GM18951 (cell line): ENCODE measurements at regions not wholly inside any gene's neighbourhood (a gene's known extent, or its start where the extent isn't known, plus 50 kb on each side); places are given as distances from the start of the nearest gene placed in this dataset.

Experiments
- POLR2A ChIP-seq: IDR thresholded peaks from 4 replicates; pipeline ENCODE4 v1.6.1; 2011; ENCODE audit warnings: mild to moderate bottlenecking; ENCODE audit not compliant: insufficient read length, insufficient read depth; ENCODE audit errors: extremely low read depth
- in situ Hi-C: fragments of 300-500 bp; cut with MboI; formaldehyde crosslinking; loops from one replicate; pipeline ENCODE4 v1.12.0; 2022; ENCODE audit warnings: low sequenced_read_pairs, mixed read lengths, inconsistent platforms; ENCODE audit not compliant: unreplicated experiment

DNA sequence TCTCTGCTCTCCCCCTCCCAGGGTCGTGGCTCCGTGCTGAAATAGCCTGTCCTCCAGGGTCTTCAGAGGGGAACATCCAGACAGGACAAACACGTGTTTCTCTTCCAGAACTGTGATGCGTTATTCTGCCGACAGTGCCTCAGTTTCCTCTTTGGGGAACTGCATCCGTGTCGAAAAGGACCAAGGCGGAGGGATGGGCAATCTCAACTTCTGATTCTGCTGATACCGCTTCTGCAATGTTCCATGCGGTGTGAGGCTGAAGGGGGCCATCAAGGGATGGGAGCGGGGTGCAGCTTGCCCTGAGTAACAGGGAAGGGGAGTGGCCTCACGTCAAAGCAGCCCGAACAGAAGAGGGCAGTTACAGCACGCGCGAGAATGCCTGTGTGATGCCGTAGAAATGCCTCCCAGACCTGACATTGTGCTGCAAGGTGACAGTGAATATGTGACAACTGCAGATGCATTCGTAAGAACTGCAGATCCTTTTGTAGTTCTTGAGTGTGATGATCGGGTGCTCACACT, 275.7 kb downstream of the SHQ1 start:
- TF ChIP-seq POLR2A: no peak
- in situ Hi-C loops: no loop called here

DNA sequence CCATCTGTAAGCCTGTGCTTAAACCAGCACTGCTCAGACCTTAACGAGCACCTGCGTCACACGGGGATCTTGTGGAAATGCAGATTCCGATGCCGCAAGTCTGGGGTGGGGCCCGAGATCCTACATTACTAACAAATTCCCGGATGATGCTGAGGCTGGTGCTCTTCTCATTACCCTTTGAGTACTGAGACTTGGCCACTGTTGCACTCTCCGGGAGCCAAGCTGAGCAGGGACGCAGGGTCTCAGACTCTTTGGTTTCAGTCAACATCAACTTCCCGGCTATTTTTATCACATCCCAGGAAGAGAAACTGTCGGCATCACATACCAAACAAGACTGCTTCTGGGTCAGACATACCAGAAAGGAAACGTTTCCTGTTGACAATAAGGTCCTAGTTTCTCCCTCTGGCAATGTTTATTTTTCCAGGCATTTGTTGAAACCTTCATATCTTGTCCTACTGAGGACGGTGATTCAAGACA, 276.6 kb downstream of the SHQ1 start:
- no peak for TF ChIP-seq POLR2A
- in situ Hi-C loops: no loop called here

DNA sequence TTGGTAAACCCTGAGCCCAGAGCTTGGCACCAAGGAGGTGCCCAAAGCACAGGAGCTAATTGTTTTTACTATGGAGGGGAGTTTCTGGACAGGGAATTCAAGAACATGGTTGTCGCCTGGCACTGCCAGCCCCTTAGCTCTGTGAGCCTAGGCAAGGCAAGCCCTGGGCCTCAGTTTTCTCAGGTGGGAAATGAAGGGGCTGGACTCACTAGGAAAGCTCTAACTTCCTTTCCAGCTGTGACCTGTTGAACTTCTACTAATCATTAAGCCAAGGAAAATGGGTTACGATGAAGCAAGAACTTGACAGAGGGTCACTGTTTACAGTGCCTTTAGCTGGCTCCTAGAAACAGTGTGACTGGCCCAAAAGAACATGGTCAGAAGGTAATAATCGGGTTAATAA, 277.2 kb downstream of the SHQ1 start:
- TF ChIP-seq POLR2A: no peak
- in situ Hi-C loops: no loop called here

DNA sequence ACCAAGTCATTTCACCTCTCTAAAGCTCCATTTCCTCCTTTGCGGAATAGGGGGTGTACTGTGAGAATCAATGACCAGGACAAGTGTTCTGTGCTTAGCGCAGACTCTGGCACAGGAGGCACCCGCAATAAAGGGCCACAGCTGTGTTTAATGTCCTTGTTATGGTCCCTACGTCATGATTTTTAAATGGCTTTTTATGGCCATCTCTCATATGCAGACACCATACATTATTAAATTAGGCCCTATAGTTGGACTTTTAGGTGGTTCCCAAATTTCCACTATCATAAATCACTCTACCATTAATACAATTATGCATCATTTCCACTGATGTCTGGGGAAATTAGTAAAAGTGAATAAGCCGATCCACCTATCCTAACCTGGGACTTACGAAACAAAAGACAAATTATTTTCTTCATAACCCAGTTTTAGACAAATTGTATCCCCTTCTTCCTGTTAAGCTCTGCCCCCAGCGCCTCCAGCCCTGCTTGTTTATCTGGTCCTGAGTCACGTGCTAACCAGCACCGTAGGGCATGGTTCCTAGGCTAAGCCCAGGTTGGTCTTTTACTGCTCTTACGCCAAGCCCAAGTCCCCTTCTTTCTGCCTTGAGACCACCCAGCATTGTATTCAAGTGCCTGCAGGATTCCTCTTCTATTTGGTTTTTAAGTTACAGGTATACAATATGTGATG, 278.3 kb downstream of the SHQ1 start:
- TF ChIP-seq POLR2A: no peak
- in situ Hi-C loops: no loop called here

DNA sequence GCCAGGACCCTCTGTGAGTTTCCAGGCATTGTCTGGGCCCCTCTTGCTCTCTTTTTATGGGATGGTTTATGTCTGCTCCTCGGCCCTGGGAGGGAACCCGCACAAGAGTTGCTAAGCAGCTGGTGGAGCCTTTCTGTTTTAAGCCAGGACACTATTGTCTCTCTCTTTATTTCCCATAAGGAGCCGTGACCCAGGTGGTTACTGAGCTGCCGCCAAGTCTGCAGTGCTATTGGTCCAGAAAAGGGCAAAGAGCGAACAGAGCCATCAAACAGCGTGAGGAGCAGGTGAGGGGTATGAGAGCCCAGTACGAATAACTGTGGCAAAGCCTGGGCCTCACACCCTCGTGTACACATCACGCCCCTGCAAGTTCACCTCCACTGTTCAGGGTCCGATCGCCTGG, 280.2 kb downstream of the SHQ1 start:
- no peak for TF ChIP-seq POLR2A
- in situ Hi-C loops: no loop called here

DNA sequence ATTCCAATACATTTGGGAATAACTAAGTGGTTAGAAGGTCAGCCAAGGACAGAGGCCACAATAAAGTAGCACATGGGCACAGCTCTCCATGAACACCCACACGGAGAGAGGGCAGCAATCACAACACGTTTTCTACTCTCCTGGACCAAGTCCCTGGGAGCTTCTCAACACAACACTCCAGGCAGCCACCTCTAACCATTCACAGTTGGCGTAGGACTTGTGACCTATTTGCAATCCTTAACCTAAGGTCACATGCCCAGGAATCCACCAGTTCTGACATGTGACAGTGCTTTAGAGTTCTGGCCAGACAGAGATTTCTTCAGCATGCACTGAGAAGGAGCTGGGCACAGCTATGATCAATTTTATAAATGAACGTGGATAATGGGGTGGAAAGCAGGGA, 280.8 kb downstream of the SHQ1 start:
- in situ Hi-C loops: no loop called here
- no peak for TF ChIP-seq POLR2A

DNA sequence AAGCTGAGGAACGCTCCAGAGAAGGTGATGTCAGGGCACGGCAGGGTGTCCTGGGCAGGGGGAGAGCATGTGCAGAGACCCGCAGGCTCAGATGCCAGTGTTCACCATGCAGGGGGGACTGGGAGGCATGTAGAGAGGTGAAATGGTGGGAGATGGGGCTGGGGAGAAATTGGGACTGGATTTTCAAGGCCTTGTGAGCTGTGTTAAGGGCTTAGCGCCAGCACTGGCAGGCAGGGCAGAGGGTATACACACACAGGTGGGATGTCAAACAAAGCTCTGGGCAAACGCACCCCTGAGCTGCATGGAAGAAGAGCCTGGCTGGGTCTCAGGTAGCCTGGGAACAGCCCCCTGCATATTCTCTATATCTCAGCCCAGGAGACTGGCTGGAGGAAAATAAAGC, 282.7 kb downstream of the SHQ1 start:
- in situ Hi-C loops: no loop called here
- TF ChIP-seq POLR2A: no peak

DNA sequence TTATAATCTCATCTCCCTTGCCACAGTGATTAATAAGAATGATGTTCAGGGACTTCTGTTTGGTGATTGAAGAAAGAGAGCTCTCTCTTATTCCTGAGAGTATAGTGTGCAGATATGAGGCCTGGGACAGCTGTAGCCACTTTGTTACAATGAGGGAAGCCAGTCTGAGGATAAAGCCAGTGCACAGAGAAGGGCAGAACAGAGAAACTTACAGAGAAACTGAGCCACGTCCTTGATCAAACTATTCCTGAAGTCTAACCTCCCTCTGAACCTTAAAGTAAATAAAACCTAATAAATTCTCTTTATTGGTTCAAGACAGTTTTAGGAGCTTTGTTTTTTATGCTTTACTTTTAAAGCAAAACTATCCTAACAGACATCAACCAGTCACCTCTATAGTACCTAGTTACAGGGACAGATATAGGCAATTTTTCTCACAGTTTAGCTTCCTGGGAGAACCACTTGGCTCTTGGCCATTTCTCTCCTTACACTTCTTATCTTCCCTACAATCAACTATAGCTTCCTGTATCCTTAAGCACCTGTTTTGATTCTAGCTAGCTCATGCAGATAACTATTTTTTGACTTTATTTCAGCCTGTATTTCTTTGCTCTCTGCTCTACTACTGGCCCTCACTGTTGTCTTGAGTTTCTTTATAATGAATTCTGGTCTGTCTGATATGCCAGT, 284.4 kb downstream of the SHQ1 start:
- in situ Hi-C loops: no loop called here
- TF ChIP-seq POLR2A: no peak

DNA sequence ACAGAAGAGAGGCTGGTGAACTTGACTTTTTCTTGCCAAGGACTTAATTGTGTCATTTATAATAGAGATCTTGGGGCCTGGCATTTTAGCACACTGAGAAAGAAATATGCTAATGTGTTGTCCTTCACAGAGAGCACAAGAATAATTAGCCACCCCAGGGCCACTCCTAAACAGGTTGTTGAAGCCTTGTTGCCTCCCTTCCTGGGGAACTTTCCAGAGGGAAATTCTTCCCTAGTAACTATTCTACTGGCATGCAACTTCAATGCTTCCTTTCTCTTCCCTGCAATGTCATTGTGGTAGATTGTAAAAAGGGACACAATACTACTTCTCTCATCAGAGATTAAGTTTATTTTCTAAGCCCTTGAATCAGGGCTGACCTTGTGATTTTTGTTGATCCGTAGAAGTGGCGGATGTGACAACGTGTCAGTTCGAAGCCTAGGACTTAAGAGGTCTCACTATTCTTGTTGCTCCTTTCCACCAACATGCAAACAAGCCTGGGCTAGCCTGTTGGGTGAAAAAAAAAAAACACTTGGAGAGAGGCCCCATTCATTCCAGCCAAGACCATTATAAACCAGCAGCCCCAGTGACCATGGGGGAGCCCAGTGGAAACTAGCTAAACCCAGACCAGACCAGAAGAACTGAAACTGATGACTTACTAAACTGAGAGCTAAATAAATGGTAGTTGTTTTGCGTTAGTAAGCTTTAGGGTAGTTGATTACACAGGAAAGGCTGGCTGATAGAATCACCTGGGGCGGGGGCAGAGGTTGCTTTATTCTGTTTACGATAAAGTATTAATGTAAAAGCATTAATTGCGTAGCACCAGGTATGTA, 287.2 kb downstream of the SHQ1 start:
- in situ Hi-C loops: no loop called here
- no peak for TF ChIP-seq POLR2A

DNA sequence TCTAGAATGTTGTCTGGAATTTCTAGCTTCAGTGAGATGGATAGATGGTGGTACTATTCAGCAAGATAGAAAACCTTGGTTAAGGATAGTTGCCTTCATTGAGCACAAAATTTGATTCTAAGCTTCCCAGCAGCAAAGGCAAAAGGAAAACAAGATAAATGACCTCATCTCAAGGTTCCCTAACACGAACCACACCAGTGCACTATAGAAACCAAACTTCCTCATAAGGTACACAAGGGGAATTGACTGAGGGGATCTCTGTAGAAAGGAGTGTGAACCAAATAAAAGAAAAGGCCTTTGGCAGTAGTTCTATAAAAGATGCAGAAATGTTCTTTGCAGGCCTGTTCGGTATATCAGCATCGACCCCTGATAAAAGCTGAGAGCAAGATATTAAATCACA, 288.9 kb downstream of the SHQ1 start:
- no peak for TF ChIP-seq POLR2A
- in situ Hi-C loops: no loop called here

DNA sequence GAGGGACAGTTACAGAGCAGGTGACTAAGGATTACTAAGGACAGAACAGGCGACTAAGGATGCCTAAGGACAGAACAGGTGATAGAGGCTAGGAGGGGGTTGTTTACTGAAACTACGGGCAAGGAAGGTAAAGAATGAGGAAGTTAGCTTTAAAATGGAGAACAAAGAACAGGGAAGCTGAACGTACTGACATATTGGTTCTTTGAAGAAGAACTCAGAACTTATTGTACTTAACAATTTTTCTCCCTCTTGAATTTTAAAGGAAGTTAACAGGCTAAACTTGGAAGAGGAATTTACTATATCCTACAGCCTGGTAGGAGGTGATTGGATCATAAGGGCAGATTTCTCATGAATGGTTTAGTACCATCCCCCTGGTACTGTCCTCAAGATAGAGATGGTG, 290.2 kb downstream of the SHQ1 start:
- TF ChIP-seq POLR2A: no peak

DNA sequence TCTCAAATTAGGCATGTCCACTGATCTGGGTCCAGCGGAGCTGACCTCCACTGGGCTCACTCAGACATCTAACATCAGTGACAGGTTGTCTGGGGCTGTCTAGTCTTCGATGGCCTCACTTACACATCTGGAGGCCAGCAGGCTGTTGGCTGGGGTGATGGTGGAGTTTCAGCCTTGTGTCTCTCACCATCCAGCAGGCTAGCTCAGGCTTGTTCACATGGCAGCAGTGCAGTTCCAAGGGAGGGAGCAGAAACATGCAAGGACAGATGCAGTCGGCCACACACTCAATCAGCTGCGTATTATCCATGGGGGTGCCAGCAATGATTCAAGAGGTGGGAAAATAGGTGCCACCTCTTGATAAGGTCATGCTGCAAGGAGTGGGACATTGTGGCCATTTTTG, 292.5 kb downstream of the SHQ1 start:
- TF ChIP-seq POLR2A: no peak
- in situ Hi-C loops: no loop called here

More for the DNA sequence above, 290.2 kb downstream of the SHQ1 start:
- in situ Hi-C loops: no loop called here

DNA sequence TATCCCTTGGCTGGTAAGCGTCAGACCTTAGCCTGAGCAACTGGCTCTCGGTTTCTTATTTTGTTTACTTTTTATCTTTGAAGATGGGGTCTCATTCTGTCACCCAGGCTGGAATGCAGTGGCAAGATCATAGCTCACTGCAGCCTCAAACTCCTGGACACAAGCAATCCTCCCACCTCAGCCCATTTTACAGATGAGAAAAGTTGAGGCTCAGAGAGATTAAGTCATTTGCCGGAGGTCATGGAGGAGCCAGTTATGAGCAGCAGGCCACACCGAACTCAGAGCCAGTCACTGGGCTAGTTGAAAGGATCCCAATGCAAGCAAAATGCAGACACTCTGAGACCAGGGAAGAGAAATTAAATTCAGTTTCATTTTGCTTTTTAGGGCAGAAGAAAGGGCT, 293.6 kb downstream of the SHQ1 start:
- in situ Hi-C loops: no loop called here
- no peak for TF ChIP-seq POLR2A
